T-helper 17 cell (primary cell): ENCODE measurements at regions not wholly inside any gene's neighbourhood (a gene's known extent, or its start where the extent isn't known, plus 50 kb on each side); places are given as distances from the start of the nearest gene placed in this dataset.
"Not testable (repeated sequence)": the region's sequence is repeated elsewhere in the genome, so short reads cannot be mapped to it uniquely, and the experiment has no call there.

Experiments
- ATAC-seq: fragments of 150-1000 bp; cut with Tn5 transposase; 2 replicates; pipeline ENCODE4 v1.10.0; 2021; ENCODE audit warnings: mild to moderate bottlenecking, moderate library complexity
- DNase-seq, 3 donors: peaks; one replicate each; pipeline versions ENCODE4 v3.0.0 to v3.0.0-alpha.2; 2020 to 2021
- H3K9me3 ChIP-seq: one replicate; pipeline ENCODE4 v1.7.0; 2013; ENCODE audit warnings: low read length, mild to moderate bottlenecking; ENCODE audit not compliant: control insufficient read depth, poor library complexity, severe bottlenecking
- H3K27ac Mint-ChIP-seq: one replicate; pipeline ENCODE4 v1.8.0; 2022; ENCODE audit warnings: mild to moderate bottlenecking, moderate library complexity, mixed read lengths
- H3K27me3 Mint-ChIP-seq: one replicate; pipeline ENCODE4 v1.8.0; 2022; ENCODE audit warnings: mixed read lengths
- H3K36me3 Mint-ChIP-seq: one replicate; pipeline ENCODE4 v1.8.0; 2022; ENCODE audit warnings: low read depth, mixed read lengths
- H3K4me1 Mint-ChIP-seq: one replicate; pipeline ENCODE4 v1.8.0; 2022; ENCODE audit warnings: mild to moderate bottlenecking, mixed read lengths
- H3K4me3 Mint-ChIP-seq: one replicate; pipeline ENCODE4 v1.8.0; 2022; ENCODE audit warnings: mild to moderate bottlenecking, moderate library complexity, mixed read lengths

DNA sequence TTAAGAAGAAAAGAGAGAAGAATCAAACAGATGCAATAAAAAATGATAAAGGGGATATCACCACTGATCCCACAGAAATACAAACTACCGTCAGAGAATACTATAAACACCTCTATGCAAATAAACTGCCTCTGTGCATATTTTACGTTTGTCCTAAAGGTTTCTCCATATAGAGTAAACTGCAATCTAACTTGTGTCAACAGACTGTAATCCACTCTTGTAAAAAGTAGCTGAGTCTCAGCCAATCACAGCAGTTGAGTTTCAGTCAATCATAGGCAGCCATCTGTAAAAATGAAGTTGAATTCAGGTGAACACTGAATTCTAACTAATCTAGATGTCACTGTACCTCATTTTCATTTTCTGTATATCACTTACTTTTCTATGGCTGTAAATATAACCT is 112.2 kb upstream of the SYNCRIP start:
- ATAC-seq: no peak
- Mint-ChIP-seq H3K27ac (no peak overlapping the region), H3K4me3 (no peak overlapping the region), H3K36me3 (peaks cover 2% of the 10 kb centered on the region), H3K27me3 (peaks cover 22% of the 10 kb centered on the region), H3K4me1 (no peaks in the 10 kb centered on the region)
- no peaks in the 10 kb centered on the region for H3K9me3 ChIP-seq
- DNase-seq: no peak

DNA sequence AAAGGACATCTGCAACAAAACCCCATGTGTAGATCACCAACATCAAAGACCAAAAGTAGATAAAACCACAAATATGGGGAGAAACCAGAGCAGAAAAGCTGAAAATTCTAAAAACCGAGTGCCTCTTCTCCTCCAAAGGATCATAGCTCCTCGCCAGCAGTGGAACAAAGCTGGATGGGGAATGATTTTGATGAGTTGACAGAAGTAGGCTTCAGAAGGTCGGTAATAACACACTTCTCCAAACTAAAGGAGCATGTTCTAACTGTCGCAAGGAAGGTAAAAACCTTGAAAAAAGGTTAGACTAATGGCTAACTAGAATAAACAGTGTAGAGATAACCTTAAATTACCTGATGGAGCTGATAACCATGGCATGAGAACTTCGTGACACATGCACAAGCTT is 109.9 kb upstream of the SYNCRIP start:
- H3K36me3 Mint-ChIP-seq: peaks cover 2% of the 10 kb centered on the region
- DNase-seq (no peak), ATAC-seq (no peak)
- H3K27ac Mint-ChIP-seq: no peak overlapping the region
- no peaks in the 10 kb centered on the region for H3K9me3 ChIP-seq
- H3K4me1 Mint-ChIP-seq: no peaks in the 10 kb centered on the region
- H3K4me3 Mint-ChIP-seq: no peak overlapping the region
- peaks cover 31% of the 10 kb centered on the region for H3K27me3 Mint-ChIP-seq

DNA sequence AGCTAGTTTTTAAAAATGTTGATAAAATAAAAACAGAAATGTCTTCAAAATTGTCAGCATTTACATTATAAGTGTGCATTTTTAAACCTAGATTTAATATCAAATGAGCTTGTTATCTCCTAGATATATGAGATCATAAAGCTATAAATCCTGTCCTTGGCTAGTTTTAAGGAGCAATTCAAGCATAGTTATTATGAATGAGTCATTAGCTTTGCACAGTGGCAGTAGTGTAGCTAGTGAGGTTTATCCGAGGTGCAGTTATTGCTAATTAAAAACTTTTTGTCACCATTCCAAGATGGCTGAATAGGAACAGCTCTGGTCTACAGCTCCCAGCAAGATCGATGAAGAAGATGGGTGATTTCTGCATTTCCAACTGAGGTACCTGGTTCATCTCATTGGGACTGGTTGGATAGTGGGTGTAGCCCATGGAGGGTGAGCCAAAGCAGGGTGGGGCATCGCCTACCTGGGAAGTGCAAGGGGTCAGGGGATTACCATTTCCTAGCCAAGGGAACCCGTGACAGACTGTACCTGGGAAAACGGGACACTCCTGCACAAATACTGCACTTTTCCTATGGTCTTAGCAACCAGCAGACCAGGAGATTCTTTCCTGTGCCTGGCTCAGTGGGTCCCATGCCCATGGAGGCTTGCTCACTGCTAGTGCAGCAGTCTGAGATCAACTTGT is 108.8 kb upstream of the SYNCRIP start:
- DNase-seq: no peak
- peaks cover 2% of the 10 kb centered on the region for H3K36me3 Mint-ChIP-seq
- H3K27me3 Mint-ChIP-seq: peaks cover 31% of the 10 kb centered on the region

DNA sequence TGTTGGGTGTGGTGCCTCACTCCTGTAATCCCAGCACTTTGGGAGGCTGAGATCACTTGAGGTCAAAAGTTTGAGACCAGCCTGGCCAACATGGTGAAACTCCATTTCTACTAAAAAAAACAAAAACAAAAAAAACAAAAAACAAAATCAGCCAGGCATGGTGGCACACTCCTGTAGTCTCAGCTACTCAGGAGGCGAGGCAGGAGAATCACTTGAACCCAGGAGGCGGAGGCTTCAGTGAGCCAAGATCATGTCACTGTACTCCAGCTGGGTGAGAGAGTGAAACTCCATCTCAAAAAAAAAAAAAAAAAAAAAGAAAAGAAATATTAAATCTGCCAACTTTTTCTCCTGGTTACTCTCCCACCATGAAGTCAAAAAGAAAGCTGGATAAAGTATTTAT is 107.5 kb upstream of the SYNCRIP start:
- not testable (repeated sequence) for ATAC-seq, H3K4me3 Mint-ChIP-seq, H3K9me3 ChIP-seq, H3K27ac Mint-ChIP-seq, DNase-seq, H3K4me1 Mint-ChIP-seq, H3K36me3 Mint-ChIP-seq
- peaks cover 31% of the 10 kb centered on the region for H3K27me3 Mint-ChIP-seq

More for the DNA sequence above, 108.8 kb upstream of the SYNCRIP start:
- Mint-ChIP-seq H3K27ac (no peak overlapping the region), H3K4me1 (no peaks in the 10 kb centered on the region), H3K4me3 (no peak overlapping the region)
- ATAC-seq: no peak
- H3K9me3 ChIP-seq: no peaks in the 10 kb centered on the region

DNA sequence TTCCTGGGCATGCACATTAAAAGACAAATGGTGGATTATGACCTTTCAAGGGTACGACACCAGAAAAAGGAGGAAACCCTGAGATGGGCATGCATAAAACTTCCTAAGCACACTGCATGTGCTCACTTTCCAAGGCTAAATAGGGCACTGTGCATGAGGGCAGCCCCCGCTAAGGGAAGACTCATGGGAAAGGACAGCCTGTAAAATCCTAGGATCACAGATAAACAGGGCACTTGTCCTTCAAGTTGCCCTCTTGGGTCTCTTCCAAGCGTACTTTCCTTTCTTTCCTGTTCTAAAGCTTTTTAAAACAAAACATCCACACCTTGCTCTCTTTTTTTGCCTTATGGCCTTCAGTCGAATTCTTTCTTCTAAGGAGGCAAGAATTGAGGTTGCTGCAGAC is 106.5 kb upstream of the SYNCRIP start:
- Mint-ChIP-seq H3K36me3 (peaks cover 2% of the 10 kb centered on the region), H3K27ac (no peak overlapping the region), H3K27me3 (peaks cover 35% of the 10 kb centered on the region), H3K4me3 (no peak overlapping the region), H3K4me1 (no peaks in the 10 kb centered on the region)
- ATAC-seq (no peak), DNase-seq (no peak)
- H3K9me3 ChIP-seq: no peaks in the 10 kb centered on the region

DNA sequence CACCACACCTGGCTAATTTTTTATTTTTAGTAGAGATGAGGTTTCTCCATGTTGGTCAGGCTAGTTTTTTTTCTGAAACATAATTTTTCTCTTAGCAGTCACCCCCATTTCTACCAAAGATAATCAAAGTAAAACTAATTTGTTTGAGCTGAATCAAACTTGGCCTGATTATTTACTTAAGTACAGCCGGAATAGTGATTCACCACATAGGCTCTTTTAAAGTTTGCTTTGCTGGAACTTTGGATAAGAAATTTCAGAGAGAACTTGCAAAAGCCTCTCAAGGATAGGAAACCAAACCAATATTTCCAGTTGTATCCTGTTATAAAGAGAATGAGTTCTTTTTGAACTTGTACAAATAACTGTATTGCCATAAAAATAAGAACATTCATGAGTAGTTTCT is 105.0 kb upstream of the SYNCRIP start:
- ATAC-seq (no peak), DNase-seq (no peak)
- peaks cover 35% of the 10 kb centered on the region for H3K27me3 Mint-ChIP-seq
- H3K4me1 Mint-ChIP-seq: no peaks in the 10 kb centered on the region
- no peaks in the 10 kb centered on the region for H3K36me3 Mint-ChIP-seq
- no peak overlapping the region for H3K4me3 Mint-ChIP-seq
- H3K27ac Mint-ChIP-seq: no peak overlapping the region
- no peaks in the 10 kb centered on the region for H3K9me3 ChIP-seq

DNA sequence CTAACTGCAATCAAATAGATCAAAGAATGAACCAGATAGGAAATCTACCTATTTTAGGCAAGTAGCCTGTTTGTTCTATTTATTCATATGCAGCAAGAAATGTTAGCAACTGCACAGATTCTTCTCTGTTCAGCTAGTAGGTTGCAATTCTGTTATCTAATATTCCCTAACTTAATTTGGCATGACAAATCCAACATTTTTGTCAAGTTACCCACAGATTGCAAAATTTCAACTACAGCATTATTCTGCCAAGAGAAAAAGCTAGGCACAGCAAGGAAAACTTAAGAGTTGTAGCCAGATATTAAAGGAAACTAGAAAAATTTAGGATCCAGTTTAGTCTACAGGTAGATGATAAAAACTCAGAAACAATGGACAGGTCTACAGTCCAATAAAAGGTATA is 104.4 kb upstream of the SYNCRIP start:
- Mint-ChIP-seq H3K4me1 (no peaks in the 10 kb centered on the region), H3K4me3 (no peak overlapping the region), H3K27me3 (peaks cover 30% of the 10 kb centered on the region), H3K27ac (no peak overlapping the region), H3K36me3 (no peaks in the 10 kb centered on the region)
- H3K9me3 ChIP-seq: no peaks in the 10 kb centered on the region
- ATAC-seq: no peak
- DNase-seq: no peak

DNA sequence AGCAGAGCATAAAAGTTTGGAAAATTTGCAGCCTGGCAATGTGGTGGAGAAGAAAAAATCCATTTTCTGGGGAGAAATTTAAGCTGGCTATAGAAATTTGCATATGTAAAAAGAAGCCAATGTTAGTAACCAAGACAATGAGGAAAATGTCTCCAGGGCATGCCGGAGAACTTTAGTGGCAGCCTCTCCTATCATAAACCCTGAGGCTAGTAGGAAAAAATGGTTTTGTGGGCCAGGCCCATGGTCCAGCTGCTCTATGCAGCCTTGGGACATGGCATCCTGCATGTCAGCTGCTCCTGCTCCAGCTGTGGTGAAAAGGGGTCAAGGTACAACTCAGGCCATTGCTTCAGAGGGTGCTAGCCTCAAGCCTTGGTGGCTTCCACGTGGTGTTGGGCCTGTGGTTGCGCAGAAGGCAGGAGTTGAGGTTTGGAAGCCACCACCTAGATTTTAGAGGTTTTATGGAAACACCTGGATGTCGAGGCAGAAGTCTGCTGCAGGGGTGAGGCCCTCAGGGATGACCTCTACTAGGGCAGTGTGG is 101.8 kb upstream of the SYNCRIP start:
- no peaks in the 10 kb centered on the region for H3K9me3 ChIP-seq
- H3K27ac Mint-ChIP-seq: no peak overlapping the region
- H3K36me3 Mint-ChIP-seq: no peaks in the 10 kb centered on the region
- DNase-seq: no peak
- no peaks in the 10 kb centered on the region for H3K4me1 Mint-ChIP-seq
- no peak for ATAC-seq
- peaks cover 14% of the 10 kb centered on the region for H3K27me3 Mint-ChIP-seq
- no peak overlapping the region for H3K4me3 Mint-ChIP-seq

DNA sequence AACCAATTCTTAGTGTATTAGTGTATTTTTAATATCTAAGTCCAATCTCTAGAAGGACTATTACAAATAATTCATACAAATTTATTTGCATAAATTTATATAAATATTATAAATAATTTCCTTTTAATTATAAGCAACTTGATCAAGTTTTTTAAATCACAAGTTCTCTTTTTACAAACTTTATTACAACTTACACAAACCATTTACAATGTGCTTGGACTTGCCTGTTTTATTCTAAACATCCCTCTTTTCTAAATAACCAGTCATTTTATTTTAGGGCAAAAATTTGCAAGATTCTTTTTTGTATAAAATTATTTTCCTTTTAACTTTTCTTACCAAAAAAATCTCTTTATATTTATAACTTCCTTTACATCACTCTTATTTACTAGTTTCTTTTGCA is 83.5 kb upstream of the SYNCRIP start:
- H3K27ac Mint-ChIP-seq: no peak overlapping the region
- H3K4me1 Mint-ChIP-seq: no peaks in the 10 kb centered on the region
- ATAC-seq (no peak), DNase-seq (no peak)
- H3K36me3 Mint-ChIP-seq: peaks cover 2% of the 10 kb centered on the region
- no peak overlapping the region for H3K4me3 Mint-ChIP-seq
- peaks cover 13% of the 10 kb centered on the region for H3K27me3 Mint-ChIP-seq
- no peaks in the 10 kb centered on the region for H3K9me3 ChIP-seq

DNA sequence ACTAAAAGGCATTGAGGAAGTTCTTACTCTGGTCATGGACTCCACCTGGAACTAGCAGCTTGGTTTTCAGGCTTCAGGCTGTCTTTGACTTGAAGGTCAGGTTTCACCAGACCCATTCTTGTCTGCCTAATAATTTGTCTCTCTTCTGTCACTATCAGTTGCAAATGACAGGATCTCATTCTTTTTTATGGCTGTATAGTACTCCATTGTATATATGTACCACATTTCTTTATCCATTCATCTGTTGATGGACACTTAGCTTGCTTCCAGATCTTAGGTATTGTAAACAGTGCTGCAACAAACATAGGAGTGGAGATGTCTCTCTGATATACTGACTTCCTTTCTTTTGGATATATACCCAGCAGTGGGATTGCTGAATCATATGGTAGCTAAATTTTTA is 73.1 kb upstream of the SYNCRIP start:
- Mint-ChIP-seq H3K27ac (no peak overlapping the region), H3K36me3 (no peaks in the 10 kb centered on the region), H3K4me3 (no peak overlapping the region), H3K4me1 (peaks cover 2% of the 10 kb centered on the region), H3K27me3 (peaks cover 11% of the 10 kb centered on the region)
- no peak for DNase-seq
- no peak for ATAC-seq
- no peaks in the 10 kb centered on the region for H3K9me3 ChIP-seq

DNA sequence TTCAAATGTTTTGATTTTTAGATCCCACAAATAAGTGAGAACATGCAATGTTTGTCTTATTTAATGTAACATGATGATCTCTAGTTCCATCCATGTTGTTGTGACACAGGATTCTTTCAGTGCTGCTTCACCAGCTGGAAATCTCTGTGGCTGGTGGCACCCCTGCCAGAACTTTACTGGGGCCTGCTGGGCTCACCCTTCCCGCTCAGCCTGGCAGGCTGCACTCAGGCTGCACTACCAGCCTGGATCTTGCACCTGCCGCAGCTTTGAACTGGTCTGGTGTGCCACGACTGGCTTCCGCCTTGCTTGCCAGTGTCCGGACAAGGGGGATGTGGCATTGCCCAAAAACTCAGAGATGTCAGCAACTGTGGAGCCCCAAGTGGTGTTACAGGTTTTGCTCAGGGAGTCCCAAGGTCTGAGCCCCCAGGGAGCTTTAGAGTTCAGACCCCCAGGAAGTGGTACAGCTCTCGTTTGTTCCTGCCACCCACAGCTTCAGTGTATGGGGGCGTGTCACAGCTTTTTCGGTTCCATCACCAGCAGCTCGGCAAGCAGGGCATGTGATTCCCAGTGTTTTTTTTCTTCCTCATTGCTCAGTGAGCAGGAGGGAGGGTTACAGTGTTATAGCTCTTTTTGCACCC is 72.3 kb upstream of the SYNCRIP start:
- ATAC-seq: no peak
- Mint-ChIP-seq H3K36me3 (no peaks in the 10 kb centered on the region), H3K4me3 (no peak overlapping the region)

DNA sequence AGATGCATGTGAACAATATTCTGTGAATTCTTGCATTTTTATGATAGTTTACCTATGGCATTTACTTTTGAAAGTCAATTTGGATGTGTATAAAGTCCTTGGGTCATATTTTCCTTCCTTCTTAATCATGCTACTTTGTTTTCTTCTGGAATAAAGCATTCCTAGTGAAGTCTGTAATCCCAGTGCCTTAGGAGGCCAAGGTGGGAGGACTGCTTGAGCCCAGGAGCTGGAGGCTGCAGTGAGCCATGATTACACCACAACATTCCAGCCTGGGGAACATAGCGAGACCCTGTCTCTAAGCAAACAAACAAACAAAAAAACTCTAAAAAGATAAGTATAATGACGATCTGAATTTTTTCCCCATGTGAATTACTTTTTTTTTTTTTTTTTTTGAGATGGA is 69.7 kb upstream of the SYNCRIP start:
- Mint-ChIP-seq H3K4me1 (no peaks in the 10 kb centered on the region), H3K4me3 (no peak overlapping the region), H3K36me3 (no peaks in the 10 kb centered on the region), H3K27me3 (peaks cover 11% of the 10 kb centered on the region), H3K27ac (no peak overlapping the region)
- no peaks in the 10 kb centered on the region for H3K9me3 ChIP-seq
- ATAC-seq (no peak), DNase-seq (no peak)

More for the DNA sequence above, 72.3 kb upstream of the SYNCRIP start:
- peaks cover 11% of the 10 kb centered on the region for H3K27me3 Mint-ChIP-seq
- H3K9me3 ChIP-seq: no peaks in the 10 kb centered on the region
- no peaks in the 10 kb centered on the region for H3K4me1 Mint-ChIP-seq
- H3K27ac Mint-ChIP-seq: no peak overlapping the region
- no peak for DNase-seq

DNA sequence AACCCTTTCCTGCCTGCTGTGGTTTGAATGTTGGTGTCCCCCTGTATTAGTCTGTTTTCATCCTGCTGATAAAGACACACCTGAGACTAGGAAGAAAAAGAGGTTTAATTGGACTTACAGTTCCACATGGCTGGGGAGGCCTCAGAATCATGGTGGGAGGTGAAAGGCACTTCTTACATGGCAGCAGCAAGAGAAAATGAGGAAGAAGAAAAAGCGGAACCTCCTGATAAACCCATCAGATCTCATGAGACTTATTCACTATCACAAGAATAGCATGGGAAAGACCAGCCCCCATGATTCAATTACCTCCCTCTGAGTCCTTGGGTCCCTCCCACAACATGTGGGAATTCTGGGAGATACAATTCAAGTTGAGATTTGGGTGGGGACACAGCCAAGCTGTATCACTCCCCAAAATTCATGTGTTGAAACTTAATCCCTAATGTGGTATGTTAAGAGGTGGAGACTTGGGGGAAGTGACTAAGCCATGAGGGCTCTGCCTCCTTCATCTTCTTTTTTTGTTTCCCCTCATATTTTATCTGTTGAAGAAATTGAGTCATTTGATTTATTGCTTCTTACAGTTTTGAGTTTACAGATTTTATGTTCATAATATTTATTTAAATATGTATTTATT is 64.9 kb upstream of the SYNCRIP start:
- DNase-seq, ATAC-seq, H3K4me1 Mint-ChIP-seq, H3K27ac Mint-ChIP-seq, H3K4me3 Mint-ChIP-seq, H3K36me3 Mint-ChIP-seq, H3K27me3 Mint-ChIP-seq, H3K9me3 ChIP-seq: not testable (repeated sequence)
